Neural cell (in vitro differentiated cells): ENCODE measurements at regions not wholly inside any gene's neighbourhood (a gene's known extent, or its start where the extent isn't known, plus 50 kb on each side); places are given as distances from the start of the nearest gene placed in this dataset.
"Not testable (repeated sequence)": the region's sequence is repeated elsewhere in the genome, so short reads cannot be mapped to it uniquely, and the experiment has no call there.

Source experiments
- H2AFZ ChIP-seq: fragments of 200-600, 300-800 bp; sonication (generic), shearing (Covaris generic); 2 replicates; pipeline ENCODE4 v1.6.0; 2014; ENCODE audit warnings: low read depth, mild to moderate bottlenecking, antibody characterized with exemption, low read length, moderate library complexity
- H3F3A ChIP-seq: fragments of 200-600 bp; shearing (Covaris generic); 2 replicates; pipeline ENCODE4 v1.6.1; 2016; ENCODE audit warnings: mild to moderate bottlenecking, moderate library complexity, mixed read lengths, antibody characterized with exemption, low read length; ENCODE audit not compliant: insufficient read depth, poor library complexity, severe bottlenecking
- H3K27ac ChIP-seq: fragments of 200-600, 300-800 bp; sonication (generic), shearing (Covaris generic); 2 replicates; pipeline ENCODE4 v1.5.1; 2014; ENCODE audit warnings: mild to moderate bottlenecking, low read length, moderate library complexity
- H3K27me3 ChIP-seq: fragments of 300-800, 200-600 bp; sonication (generic), shearing (Covaris generic); 2 replicates; pipeline ENCODE4 v1.6.0; 2014; ENCODE audit warnings: mild to moderate bottlenecking, low read depth, low read length, moderate library complexity; ENCODE audit not compliant: insufficient read depth
- H3K36me3 ChIP-seq: fragments of 300-800, 200-600 bp; sonication (generic), shearing (Covaris generic); 2 replicates; pipeline ENCODE4 v1.5.1; 2014; ENCODE audit warnings: mild to moderate bottlenecking, antibody characterized with exemption, low read length, moderate library complexity; ENCODE audit not compliant: insufficient read depth
- H3K4me2 ChIP-seq: fragments of 300-800, 200-600 bp; sonication (generic), shearing (Covaris generic); 2 replicates; pipeline ENCODE4 v1.6.0; 2014; ENCODE audit warnings: mild to moderate bottlenecking, low read length
- H3K4me3 ChIP-seq: fragments of 300-800, 200-600 bp; sonication (generic), shearing (Covaris generic); 2 replicates; pipeline ENCODE4 v1.5.1; 2014; ENCODE audit warnings: mild to moderate bottlenecking, low read length, moderate library complexity
- H3K79me2 ChIP-seq: fragments of 200-600 bp; shearing (Covaris generic); replicated peaks from 2 replicates; pipeline ENCODE4 v1.6.0; 2014; ENCODE audit warnings: mild to moderate bottlenecking, low read length, moderate library complexity; ENCODE audit not compliant: insufficient read depth
- H3K9ac ChIP-seq: fragments of 300-800, 200-600 bp; sonication (generic), shearing (Covaris generic); 2 replicates; pipeline ENCODE4 v1.6.1; 2016; ENCODE audit warnings: mild to moderate bottlenecking, low read length, mixed read lengths
- H3K9me2 ChIP-seq: fragments of 200-600 bp; shearing (Covaris generic); 2 replicates; pipeline ENCODE4 v1.6.1; 2016; ENCODE audit warnings: mild to moderate bottlenecking, low read length, mixed read lengths; ENCODE audit not compliant: insufficient read depth
- H3K9me3 ChIP-seq: fragments of 200-600, 300-800 bp; sonication (generic), shearing (Covaris generic); 2 replicates; pipeline ENCODE4 v1.6.1; 2016; ENCODE audit warnings: mild to moderate bottlenecking, mixed run types, low read length, moderate library complexity, mixed read lengths
- H4K20me1 ChIP-seq: fragments of 200-600 bp; shearing (Covaris generic); 2 replicates; pipeline ENCODE4 v1.6.1; 2016; ENCODE audit warnings: mild to moderate bottlenecking, mixed run types; ENCODE audit not compliant: insufficient read depth
- EP300 ChIP-seq: fragments of 450-650 bp; conservative IDR thresholded peaks from 2 replicates; pipeline ENCODE4 v1.6.1; 2014; ENCODE audit warnings: antibody characterized with exemption, mild to moderate bottlenecking, moderate library complexity; ENCODE audit not compliant: poor library complexity, severe bottlenecking
- EZH2 ChIP-seq: fragments of 200-600, 300-800 bp; shearing (Covaris generic), sonication (generic); IDR thresholded peaks from 2 replicates; pipeline ENCODE4 v1.6.1; 2014; ENCODE audit warnings: antibody characterized with exemption, low read length, borderline replicate concordance, mild to moderate bottlenecking; ENCODE audit not compliant: insufficient read depth, poor library complexity, severe bottlenecking
- MXI1 ChIP-seq: fragments of 450-650 bp; conservative IDR thresholded peaks from 2 replicates; pipeline ENCODE4 v1.6.1; 2014; ENCODE audit warnings: antibody characterized with exemption, mild to moderate bottlenecking; ENCODE audit not compliant: poor library complexity, severe bottlenecking
- POLR2AphosphoS5 ChIP-seq: IDR thresholded peaks from 2 replicates; pipeline ENCODE4 v1.6.1; 2012
- RAD21 ChIP-seq: fragments of 450-650 bp; conservative IDR thresholded peaks from 2 replicates; pipeline ENCODE4 v1.6.1; 2014; ENCODE audit warnings: antibody characterized with exemption, mild to moderate bottlenecking, moderate library complexity
- SMC3 ChIP-seq: fragments of 450-650 bp; conservative IDR thresholded peaks from 2 replicates; pipeline ENCODE4 v1.6.1; 2014; ENCODE audit warnings: antibody characterized with exemption, mild to moderate bottlenecking, moderate library complexity; ENCODE audit not compliant: poor library complexity
- TAF1 ChIP-seq: IDR thresholded peaks from 2 replicates; pipeline ENCODE4 v1.6.1; 2012; ENCODE audit warnings: low read depth
- TF ChIP-seq, protein P1 (sequence below): fragments of 450-650 bp; IDR thresholded peaks from 2 replicates; pipeline ENCODE4 v1.5.1; 2014; ENCODE audit warnings: antibody characterized with exemption, mild to moderate bottlenecking, moderate library complexity; ENCODE audit not compliant: poor library complexity, severe bottlenecking
- TF ChIP-seq, protein P2 (sequence below): IDR thresholded peaks from 2 replicates; pipeline ENCODE4 v1.6.1; 2012; ENCODE audit warnings: borderline replicate concordance

DNA sequence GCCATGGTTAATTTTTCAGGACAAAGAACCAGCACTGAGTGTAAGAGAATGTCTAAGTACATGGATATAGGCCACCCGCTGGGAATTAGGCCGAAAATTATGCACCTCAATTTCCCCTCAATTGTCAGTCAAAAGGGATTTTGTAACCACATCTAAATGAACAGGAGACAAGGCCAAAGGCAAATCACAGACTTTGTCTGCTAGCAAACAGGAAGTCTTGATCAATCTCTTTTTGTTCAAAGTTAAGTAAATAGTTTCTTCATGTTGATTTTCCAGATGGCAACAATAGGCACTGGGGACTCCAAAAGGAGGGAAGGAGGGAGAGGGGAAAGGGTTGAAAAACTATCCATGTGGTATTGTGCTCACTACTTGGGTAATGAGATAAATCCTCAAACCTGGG, 276.0 kb downstream of the COG6 start:
- no peak overlapping the region for H3K9ac ChIP-seq
- no peak overlapping the region for H3K27ac ChIP-seq
- TF ChIP-seq, protein P1, sequence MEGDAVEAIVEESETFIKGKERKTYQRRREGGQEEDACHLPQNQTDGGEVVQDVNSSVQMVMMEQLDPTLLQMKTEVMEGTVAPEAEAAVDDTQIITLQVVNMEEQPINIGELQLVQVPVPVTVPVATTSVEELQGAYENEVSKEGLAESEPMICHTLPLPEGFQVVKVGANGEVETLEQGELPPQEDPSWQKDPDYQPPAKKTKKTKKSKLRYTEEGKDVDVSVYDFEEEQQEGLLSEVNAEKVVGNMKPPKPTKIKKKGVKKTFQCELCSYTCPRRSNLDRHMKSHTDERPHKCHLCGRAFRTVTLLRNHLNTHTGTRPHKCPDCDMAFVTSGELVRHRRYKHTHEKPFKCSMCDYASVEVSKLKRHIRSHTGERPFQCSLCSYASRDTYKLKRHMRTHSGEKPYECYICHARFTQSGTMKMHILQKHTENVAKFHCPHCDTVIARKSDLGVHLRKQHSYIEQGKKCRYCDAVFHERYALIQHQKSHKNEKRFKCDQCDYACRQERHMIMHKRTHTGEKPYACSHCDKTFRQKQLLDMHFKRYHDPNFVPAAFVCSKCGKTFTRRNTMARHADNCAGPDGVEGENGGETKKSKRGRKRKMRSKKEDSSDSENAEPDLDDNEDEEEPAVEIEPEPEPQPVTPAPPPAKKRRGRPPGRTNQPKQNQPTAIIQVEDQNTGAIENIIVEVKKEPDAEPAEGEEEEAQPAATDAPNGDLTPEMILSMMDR = no peak
- TF ChIP-seq MXI1 (no peak), EZH2 (no peak), RAD21 (no peak), TAF1 (no peak), POLR2AphosphoS5 (no peak), SMC3 (no peak), EP300 (no peak)
- TF ChIP-seq, protein P2, sequence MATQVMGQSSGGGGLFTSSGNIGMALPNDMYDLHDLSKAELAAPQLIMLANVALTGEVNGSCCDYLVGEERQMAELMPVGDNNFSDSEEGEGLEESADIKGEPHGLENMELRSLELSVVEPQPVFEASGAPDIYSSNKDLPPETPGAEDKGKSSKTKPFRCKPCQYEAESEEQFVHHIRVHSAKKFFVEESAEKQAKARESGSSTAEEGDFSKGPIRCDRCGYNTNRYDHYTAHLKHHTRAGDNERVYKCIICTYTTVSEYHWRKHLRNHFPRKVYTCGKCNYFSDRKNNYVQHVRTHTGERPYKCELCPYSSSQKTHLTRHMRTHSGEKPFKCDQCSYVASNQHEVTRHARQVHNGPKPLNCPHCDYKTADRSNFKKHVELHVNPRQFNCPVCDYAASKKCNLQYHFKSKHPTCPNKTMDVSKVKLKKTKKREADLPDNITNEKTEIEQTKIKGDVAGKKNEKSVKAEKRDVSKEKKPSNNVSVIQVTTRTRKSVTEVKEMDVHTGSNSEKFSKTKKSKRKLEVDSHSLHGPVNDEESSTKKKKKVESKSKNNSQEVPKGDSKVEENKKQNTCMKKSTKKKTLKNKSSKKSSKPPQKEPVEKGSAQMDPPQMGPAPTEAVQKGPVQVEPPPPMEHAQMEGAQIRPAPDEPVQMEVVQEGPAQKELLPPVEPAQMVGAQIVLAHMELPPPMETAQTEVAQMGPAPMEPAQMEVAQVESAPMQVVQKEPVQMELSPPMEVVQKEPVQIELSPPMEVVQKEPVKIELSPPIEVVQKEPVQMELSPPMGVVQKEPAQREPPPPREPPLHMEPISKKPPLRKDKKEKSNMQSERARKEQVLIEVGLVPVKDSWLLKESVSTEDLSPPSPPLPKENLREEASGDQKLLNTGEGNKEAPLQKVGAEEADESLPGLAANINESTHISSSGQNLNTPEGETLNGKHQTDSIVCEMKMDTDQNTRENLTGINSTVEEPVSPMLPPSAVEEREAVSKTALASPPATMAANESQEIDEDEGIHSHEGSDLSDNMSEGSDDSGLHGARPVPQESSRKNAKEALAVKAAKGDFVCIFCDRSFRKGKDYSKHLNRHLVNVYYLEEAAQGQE = no peak
- no peaks in the 10 kb centered on the region for H3K9me2 ChIP-seq
- H3K36me3 ChIP-seq = no peaks in the 10 kb centered on the region
- H3K27me3 ChIP-seq = no peaks in the 10 kb centered on the region
- no peak overlapping the region for H2AFZ ChIP-seq
- H4K20me1 ChIP-seq = no peaks in the 10 kb centered on the region
- H3K9me3 ChIP-seq = no peaks in the 10 kb centered on the region
- H3K4me2 ChIP-seq = no peak overlapping the region
- no peaks in the 10 kb centered on the region for H3K79me2 ChIP-seq
- H3F3A ChIP-seq = no peaks in the 10 kb centered on the region
- H3K4me3 ChIP-seq = no peak overlapping the region

- not testable (repeated sequence) for H2AFZ ChIP-seq, H3K36me3 ChIP-seq, H3K4me2 ChIP-seq, H3F3A ChIP-seq, H4K20me1 ChIP-seq, H3K79me2 ChIP-seq, H3K9ac ChIP-seq, H3K27ac ChIP-seq, H3K9me3 ChIP-seq, H3K4me3 ChIP-seq, H3K27me3 ChIP-seq, H3K9me2 ChIP-seq
Observed at GRCh38 chr13:39932514-39932913, 277.1 kb downstream of the COG6 start.

- Histone ChIP-seq H3K27me3 (no peaks in the 10 kb centered on the region), H3K4me3 (no peak overlapping the region), H3K36me3 (no peaks in the 10 kb centered on the region), H3K79me2 (no peaks in the 10 kb centered on the region), H3K9me2 (no peaks in the 10 kb centered on the region), H3K9ac (no peak overlapping the region), H3K4me2 (no peak overlapping the region), H3K27ac (no peak overlapping the region), H3K9me3 (no peaks in the 10 kb centered on the region), H3F3A (no peaks in the 10 kb centered on the region), H2AFZ (no peak overlapping the region), H4K20me1 (no peaks in the 10 kb centered on the region)
- TF ChIP-seq SMC3 (no peak), POLR2AphosphoS5 (no peak), TAF1 (no peak), RAD21 (no peak), EP300 (no peak), EZH2 (no peak), MXI1 (no peak)
- TF ChIP-seq, protein P1 = no peak
- TF ChIP-seq, protein P2 = no peak
Observed at GRCh38 chr13:39935155-39935554, 279.7 kb downstream of the COG6 start.
